Small intestine (tissue), 7 donors: ENCODE measurements at regions not wholly inside any gene's neighbourhood (a gene's known extent, or its start where the extent isn't known, plus 50 kb on each side); places are given as distances from the start of the nearest gene placed in this dataset.
"Not testable (repeated sequence)": the region's sequence is repeated elsewhere in the genome, so short reads cannot be mapped to it uniquely, and the experiment has no call there.

Source experiments
- DNase-seq, 2 donors: peaks; one replicate each; pipeline versions ENCODE4 v3.0.0 to v3.0.0-alpha.2; 2013
- FAIRE-seq: peaks from 2 replicates; lab custom pipeline; 2012; peaks lifted over from hg19 to GRCh38; lab: Jason Lieb, UNC
- H3K27ac ChIP-seq, 3 donors: one replicate each; pipeline ENCODE4 v1.5.1; 2013; ENCODE audit warnings: low read length in 2 of 3, mild to moderate bottlenecking in 2 of 3, control low read depth in 1 of 3, inconsistent platforms in 1 of 3, low read depth in 1 of 3, moderate library complexity in 1 of 3
- H3K27me3 ChIP-seq, 3 donors: one replicate each; pipeline ENCODE4 v1.6.1; 2013; ENCODE audit warnings: low read length in 3 of 3, inconsistent platforms in 1 of 3; ENCODE audit not compliant: control insufficient read depth in 3 of 3, insufficient read depth in 3 of 3
- H3K36me3 ChIP-seq, 3 donors: one replicate each; pipeline ENCODE4 v1.6.1; 2013; ENCODE audit warnings: low read length in 3 of 3, inconsistent platforms in 1 of 3, low read depth in 1 of 3, mild to moderate bottlenecking in 1 of 3, moderate library complexity in 1 of 3; ENCODE audit not compliant: control insufficient read depth in 3 of 3, insufficient read depth in 2 of 3
- H3K4me1 ChIP-seq, 3 donors: one replicate each; pipeline ENCODE4 v1.6.1; 2013; ENCODE audit warnings: low read length in 2 of 3, inconsistent platforms in 1 of 3, low read depth in 1 of 3, mild to moderate bottlenecking in 1 of 3, moderate library complexity in 1 of 3; ENCODE audit not compliant: control insufficient read depth in 3 of 3, insufficient read depth in 2 of 3
- H3K4me3 ChIP-seq, 3 donors: one replicate each; pipeline ENCODE4 v1.5.1; 2013; ENCODE audit warnings: low read length in 3 of 3, control low read depth in 1 of 3, inconsistent platforms in 1 of 3, low read depth in 1 of 3, mild to moderate bottlenecking in 1 of 3, moderate library complexity in 1 of 3
- H3K9me3 ChIP-seq, 2 donors: one replicate each; pipeline ENCODE4 v1.6.1; 2013; ENCODE audit warnings: low read depth in 1 of 2, low read length in 1 of 2; ENCODE audit not compliant: control insufficient read depth in 2 of 2, insufficient read depth in 1 of 2
- WGBS, 3 donors: extraction: QIAGEN DNeasy Blood & Tissue Kit; methylation state at CpG; one replicate each; pipeline ENCODE4 v1.1.7; 2013; 5-methylcytosine and 5-hydroxymethylcytosine counted together
- donor health status: healthy with polysubstance abuse.
- donor health status: control.
- donor health status: control.
- donor health status: Bipolar disorder and iron deficiency.
- donor health status: healthy.

DNA sequence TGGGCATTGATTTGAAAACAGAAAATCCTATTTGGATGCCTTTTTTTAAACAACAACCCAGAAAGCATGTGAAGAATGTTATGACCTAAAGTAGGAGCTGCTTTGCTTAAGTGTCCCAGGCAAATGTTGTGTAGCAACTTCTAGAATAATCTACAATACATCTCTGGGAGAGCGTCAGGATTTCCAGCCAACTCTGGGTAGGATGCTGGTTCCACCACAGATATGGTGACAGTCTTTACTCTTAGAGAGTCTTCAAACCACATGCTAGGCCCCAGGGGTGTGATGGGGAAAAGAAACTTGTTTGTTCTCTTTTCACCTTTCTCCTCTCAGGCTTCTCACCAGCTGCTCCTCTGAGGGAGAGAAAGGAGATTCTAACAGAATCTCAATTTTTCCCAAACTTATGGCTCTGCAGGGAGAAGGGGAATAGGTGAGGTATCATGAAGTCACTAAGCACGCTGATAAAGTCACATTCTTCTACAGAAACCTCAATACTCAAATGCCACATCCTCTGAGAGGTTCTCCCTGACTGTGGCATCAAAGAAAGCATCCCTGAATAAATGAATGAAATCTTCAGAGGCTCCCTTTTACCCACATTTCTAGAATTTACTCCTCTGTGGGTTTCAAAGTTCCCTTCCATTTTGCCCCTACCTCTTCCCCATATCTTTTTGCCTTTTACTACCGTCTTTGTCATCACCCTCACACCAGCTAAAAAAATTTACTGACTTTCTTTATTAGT is 171.6 kb upstream of the RAI2 start:
- H3K36me3 ChIP-seq, result no peaks in the 10 kb centered on the region
- H3K27me3 ChIP-seq, result peaks cover 0 to 3% (median 0%) of the 10 kb centered on the region in 3 donors
- FAIRE-seq (no peak), DNase-seq (no peak)
- H3K4me1 ChIP-seq, result no peaks in the 10 kb centered on the region
- WGBS, 3 donors, result 60 to 89% (median 76%) methylated on average over 3 of the region's 3 CpGs
- H3K9me3 ChIP-seq, result no peaks in the 10 kb centered on the region
- no peak overlapping the region for H3K4me3 ChIP-seq
- H3K27ac ChIP-seq, result no peak overlapping the region

- no peaks in the 10 kb centered on the region for H3K36me3 ChIP-seq
- peaks cover 0 to 3% (median 0%) of the 10 kb centered on the region in 3 donors for H3K27me3 ChIP-seq
- no peak overlapping the region for H3K27ac ChIP-seq
- 70 to 83% (median 80%) methylated on average over 7 of the region's 7 CpGs for WGBS, 3 donors
- H3K4me3 ChIP-seq, result no peak overlapping the region
- H3K9me3 ChIP-seq, result no peaks in the 10 kb centered on the region
- H3K4me1 ChIP-seq, result no peaks in the 10 kb centered on the region
- DNase-seq (no peak), FAIRE-seq (no peak)
These were observed 170.8 kb upstream of the RAI2 start for GRCh38 chrX:18031726-18032375.

DNA sequence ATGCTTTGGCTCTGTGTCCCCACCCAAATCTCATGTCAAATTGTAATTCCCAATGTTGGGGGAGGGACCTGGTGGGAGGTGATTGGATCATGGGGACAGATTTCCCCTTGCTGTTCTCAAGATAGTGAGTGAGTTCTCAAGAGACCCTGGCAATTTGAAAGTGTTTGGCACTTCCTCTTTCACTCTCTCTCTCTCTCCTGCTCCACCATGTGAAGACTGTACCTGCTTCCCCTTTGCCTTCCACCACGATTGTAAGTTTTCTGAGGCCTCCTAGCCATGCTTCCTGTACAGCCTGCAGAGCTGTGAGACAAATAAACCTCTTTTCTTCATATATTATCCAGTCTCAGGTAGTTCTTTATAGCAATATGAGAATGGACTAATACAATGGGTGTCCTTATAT is 169.6 kb upstream of the RAI2 start:
- 25 to 71% (median 31%) methylated on average over 1 of the region's 1 CpG for WGBS, 3 donors
- H3K4me1 ChIP-seq, H3K36me3 ChIP-seq, H3K4me3 ChIP-seq, H3K27me3 ChIP-seq, H3K9me3 ChIP-seq, H3K27ac ChIP-seq, FAIRE-seq, DNase-seq: not testable (repeated sequence)

- no peak overlapping the region for H3K4me3 ChIP-seq
- 47 to 54% (median 48%) methylated on average over 8 of the region's 8 CpGs for WGBS, 3 donors
- H3K9me3 ChIP-seq, result no peaks in the 10 kb centered on the region
- DNase-seq (no peak), FAIRE-seq (no peak)
- H3K27me3 ChIP-seq, result no peaks in the 10 kb centered on the region
- H3K27ac ChIP-seq, result no peak overlapping the region
- no peaks in the 10 kb centered on the region for H3K36me3 ChIP-seq
- no peaks in the 10 kb centered on the region for H3K4me1 ChIP-seq
These were observed 165.1 kb upstream of the RAI2 start for GRCh38 chrX:18026166-18026565.

GRCh38 chrX:18017411-18017810 is 156.3 kb upstream of the RAI2 start:
- WGBS, 3 donors, result 48 to 52% (median 50%) methylated on average over 4 of the region's 4 CpGs
- Histone ChIP-seq H3K9me3 (no peaks in the 10 kb centered on the region), H3K4me3 (no peak overlapping the region), H3K27me3 (no peaks in the 10 kb centered on the region), H3K4me1 (no peaks in the 10 kb centered on the region), H3K27ac (no peak overlapping the region), H3K36me3 (no peaks in the 10 kb centered on the region)
- FAIRE-seq (no peak), DNase-seq (no peak)

DNA sequence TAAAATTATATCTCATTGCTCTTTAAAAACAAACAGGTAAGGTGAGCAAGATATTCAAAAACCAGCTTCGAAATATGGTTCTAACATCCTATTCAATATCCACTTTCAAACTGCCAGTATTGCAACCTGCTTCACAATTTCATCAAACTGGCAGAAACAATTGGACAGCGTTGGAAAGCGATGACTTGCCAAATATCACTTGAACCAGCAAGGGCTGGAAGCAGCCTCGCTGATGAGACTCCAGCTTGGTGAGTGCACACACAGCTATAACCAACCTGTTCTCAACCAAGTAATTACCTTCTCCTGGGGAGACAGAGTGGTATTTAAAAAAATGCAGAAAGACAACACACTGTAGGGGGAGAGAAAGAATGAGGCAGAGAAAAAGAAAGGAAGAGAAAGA is 155.8 kb upstream of the RAI2 start:
- no peaks in the 10 kb centered on the region for H3K4me1 ChIP-seq
- no peak for FAIRE-seq
- no peak overlapping the region for H3K27ac ChIP-seq
- no peaks in the 10 kb centered on the region for H3K36me3 ChIP-seq
- H3K4me3 ChIP-seq, result no peak overlapping the region
- H3K27me3 ChIP-seq, result no peaks in the 10 kb centered on the region
- DNase-seq, result no peak
- no peaks in the 10 kb centered on the region for H3K9me3 ChIP-seq
- 72 to 80% (median 80%) methylated on average over 4 of the region's 4 CpGs for WGBS, 3 donors

DNA sequence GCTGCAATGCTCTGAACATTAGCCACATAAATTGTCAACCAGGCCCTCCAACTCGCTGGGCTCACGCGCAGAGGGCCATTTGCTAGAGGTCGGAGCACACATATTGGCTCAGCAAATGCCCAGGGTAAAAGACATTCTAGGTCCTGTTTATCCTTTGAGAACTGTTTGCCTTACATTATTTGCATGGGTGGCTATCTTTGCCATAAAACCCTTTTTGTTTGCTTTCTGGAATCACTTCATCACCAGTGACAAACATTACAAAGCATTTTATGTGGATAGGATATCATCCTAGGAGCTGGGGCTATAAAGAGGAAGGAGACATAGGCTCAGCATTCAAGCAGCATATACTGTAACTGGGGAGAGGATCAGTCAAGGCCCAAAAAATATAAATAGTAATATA is 149.2 kb upstream of the RAI2 start:
- H3K4me1 ChIP-seq, result no peaks in the 10 kb centered on the region
- H3K36me3 ChIP-seq, result no peaks in the 10 kb centered on the region
- FAIRE-seq (no peak), DNase-seq (peak; percentile 0 to 2)
- no peak overlapping the region for H3K27ac ChIP-seq
- H3K9me3 ChIP-seq, result no peaks in the 10 kb centered on the region
- no peaks in the 10 kb centered on the region for H3K27me3 ChIP-seq
- WGBS, 3 donors, result 86 to 93% (median 92%) methylated on average over 4 of the region's 4 CpGs
- no peak overlapping the region for H3K4me3 ChIP-seq

GRCh38 chrX:18003876-18004275 is 142.8 kb upstream of the RAI2 start:
- DNase-seq, result no peak
- H3K4me3 ChIP-seq, result no peak overlapping the region
- H3K36me3 ChIP-seq, result no peaks in the 10 kb centered on the region
- no peaks in the 10 kb centered on the region for H3K4me1 ChIP-seq
- no peak for FAIRE-seq
- no peaks in the 10 kb centered on the region for H3K27me3 ChIP-seq
- no peak overlapping the region for H3K27ac ChIP-seq
- no peaks in the 10 kb centered on the region for H3K9me3 ChIP-seq
- 62 to 74% (median 70%) methylated on average over 5 of the region's 5 CpGs for WGBS, 3 donors
